H9 (cell line): ENCODE measurements at regions not wholly inside any gene's neighbourhood (a gene's known extent, or its start where the extent isn't known, plus 50 kb on each side); places are given as distances from the start of the nearest gene placed in this dataset.

Experiments
- DNase-seq: peaks from one replicate; pipeline ENCODE4 v3.0.0-alpha.2; 2017
- H2AFZ ChIP-seq: one replicate; pipeline ENCODE4 v1.6.1; 2013; ENCODE audit warnings: mild to moderate bottlenecking, low read length, control low read depth, moderate library complexity
- H2AK5ac ChIP-seq: 2 replicates; pipeline ENCODE4 v1.6.1; 2013; ENCODE audit warnings: low read length, control low read depth, mixed read lengths; ENCODE audit not compliant: insufficient read length
- H2BK120ac ChIP-seq: one replicate; pipeline ENCODE4 v1.6.1; 2013; ENCODE audit warnings: low read depth, mild to moderate bottlenecking, low read length, control low read depth, inconsistent platforms; ENCODE audit not compliant: poor library complexity, severe bottlenecking
- H2BK12ac ChIP-seq: 2 replicates; pipeline ENCODE4 v1.6.1; 2013; ENCODE audit warnings: low read length, control low read depth, mixed read lengths, low read depth; ENCODE audit not compliant: insufficient read length
- H2BK15ac ChIP-seq: 2 replicates; pipeline ENCODE4 v1.6.1; 2013; ENCODE audit warnings: low read depth, low read length, control low read depth
- H2BK20ac ChIP-seq: one replicate; pipeline ENCODE4 v1.6.1; 2013; ENCODE audit warnings: low read depth, mild to moderate bottlenecking, low read length, control low read depth, inconsistent platforms; ENCODE audit not compliant: poor library complexity, severe bottlenecking
- H2BK5ac ChIP-seq: 2 replicates; pipeline ENCODE4 v1.6.1; 2013; ENCODE audit warnings: low read length, control low read depth, mixed read lengths; ENCODE audit not compliant: insufficient read length
- H3K14ac ChIP-seq: 2 replicates; pipeline ENCODE4 v1.6.1; 2013; ENCODE audit warnings: low read length, control low read depth; ENCODE audit not compliant: insufficient read depth
- H3K18ac ChIP-seq: 2 replicates; pipeline ENCODE4 v1.6.1; 2013; ENCODE audit warnings: low read depth, mild to moderate bottlenecking, mixed read lengths, low read length, control low read depth; ENCODE audit not compliant: insufficient read length
- H3K23ac ChIP-seq: 2 replicates; pipeline ENCODE4 v1.6.1; 2013; ENCODE audit warnings: low read length, control low read depth, mixed read lengths, low read depth; ENCODE audit not compliant: insufficient read length
- H3K23me2 ChIP-seq: 2 replicates; pipeline ENCODE4 v1.6.1; 2013; ENCODE audit warnings: low read depth, mild to moderate bottlenecking, mixed read lengths, low read length, control low read depth; ENCODE audit not compliant: insufficient read length, poor library complexity, severe bottlenecking
- H3K27ac ChIP-seq: 2 replicates; pipeline ENCODE4 v1.5.1; 2013; ENCODE audit warnings: low read length, control low read depth, mixed read lengths, low read depth; ENCODE audit not compliant: insufficient read length
- H3K27me3 ChIP-seq: 2 replicates; pipeline ENCODE4 v1.6.1; 2013; ENCODE audit warnings: low read length, control low read depth, inconsistent platforms; ENCODE audit not compliant: insufficient read depth
- H3K4ac ChIP-seq: 2 replicates; pipeline ENCODE4 v1.6.1; 2013; ENCODE audit warnings: low read depth, mild to moderate bottlenecking, control low read depth, inconsistent platforms, low read length, moderate library complexity
- H3K4me1 ChIP-seq: 2 replicates; pipeline ENCODE4 v1.6.1; 2013; ENCODE audit warnings: low read length, control low read depth, inconsistent platforms; ENCODE audit not compliant: insufficient read depth
- H3K4me2 ChIP-seq: 2 replicates; pipeline ENCODE4 v1.6.1; 2013; ENCODE audit warnings: low read length, control low read depth, mixed read lengths; ENCODE audit not compliant: insufficient read length, insufficient read depth
- H3K56ac ChIP-seq: 2 replicates; pipeline ENCODE4 v1.6.1; 2013; ENCODE audit warnings: low read depth, mild to moderate bottlenecking, mixed read lengths, low read length, control low read depth; ENCODE audit not compliant: insufficient read length
- H3K79me1 ChIP-seq: 2 replicates; pipeline ENCODE4 v1.6.1; 2013; ENCODE audit warnings: low read depth, mild to moderate bottlenecking, moderate library complexity, low read length, control low read depth, inconsistent platforms; ENCODE audit not compliant: insufficient read depth, poor library complexity, severe bottlenecking
- H3K79me2 ChIP-seq: 2 replicates; pipeline ENCODE4 v1.6.1; 2013; ENCODE audit warnings: low read length, control low read depth, inconsistent platforms; ENCODE audit not compliant: insufficient read depth
- H3K9ac ChIP-seq: 2 replicates; pipeline ENCODE4 v1.6.1; 2013; ENCODE audit warnings: low read length, control low read depth, mixed read lengths; ENCODE audit not compliant: insufficient read length; ENCODE audit errors: extremely low read depth
- H3K9me3 ChIP-seq: one replicate; pipeline ENCODE4 v1.6.1; 2013; ENCODE audit warnings: low read depth, low read length, inconsistent platforms; ENCODE audit not compliant: control insufficient read depth
- H3T11ph ChIP-seq: one replicate; pipeline ENCODE4 v1.6.1; 2013; ENCODE audit warnings: mild to moderate bottlenecking, low read length, control low read depth, inconsistent platforms
- H4K20me1 ChIP-seq: one replicate; pipeline ENCODE4 v1.6.1; 2013; ENCODE audit not compliant: control insufficient read depth, insufficient read length, insufficient read depth
- H4K5ac ChIP-seq: 2 replicates; pipeline ENCODE4 v1.6.1; 2013; ENCODE audit warnings: low read depth, mild to moderate bottlenecking, mixed read lengths, low read length, control low read depth; ENCODE audit not compliant: insufficient read length
- H4K8ac ChIP-seq: replicated peaks from 2 replicates; pipeline ENCODE4 v1.6.1; 2013; ENCODE audit warnings: low read length, control low read depth, mixed read lengths, low read depth; ENCODE audit not compliant: insufficient read length
- H4K91ac ChIP-seq: 2 replicates; pipeline ENCODE4 v1.6.1; 2013; ENCODE audit warnings: low read depth, mild to moderate bottlenecking, moderate library complexity, mixed read lengths, low read length, control low read depth; ENCODE audit not compliant: insufficient read length
- H3K27ac Mint-ChIP-seq, 3 experiments: 2 replicates in 2 of 3; 3 replicates in 1 of 3; pipeline ENCODE4 v1.8.0; 2020 to 2021; ENCODE audit warnings: mixed read lengths in 3 of 3, mild to moderate bottlenecking in 1 of 3, moderate library complexity in 1 of 3
- H3K27me3 Mint-ChIP-seq: 2 replicates; pipeline ENCODE4 v1.8.0; 2021; ENCODE audit warnings: low read depth, mild to moderate bottlenecking, moderate library complexity, mixed read lengths
- H3K36me3 Mint-ChIP-seq, 3 experiments: 2 replicates in 2 of 3; 3 replicates in 1 of 3; pipeline ENCODE4 v1.8.0; 2020 to 2021; ENCODE audit warnings: low read depth in 3 of 3, mixed read lengths in 3 of 3; ENCODE audit not compliant: insufficient read depth in 1 of 3
- H3K4me1 Mint-ChIP-seq, 2 experiments: 2 replicates each; pipeline ENCODE4 v1.8.0; 2020; ENCODE audit warnings: mixed read lengths in 2 of 2
- H3K4me3 Mint-ChIP-seq, 2 experiments: 2 replicates in 1 of 2; 3 replicates in 1 of 2; pipeline ENCODE4 v1.8.0; 2020 to 2021; ENCODE audit warnings: mild to moderate bottlenecking in 2 of 2, mixed read lengths in 2 of 2, moderate library complexity in 1 of 2
- H3K9me3 Mint-ChIP-seq, 2 experiments: 2 replicates in 1 of 2; 3 replicates in 1 of 2; pipeline ENCODE4 v1.8.0; 2020; ENCODE audit warnings: mild to moderate bottlenecking in 2 of 2, mixed read lengths in 2 of 2, moderate library complexity in 1 of 2
- WGBS: extraction: QIAGEN DNeasy Blood & Tissue Kit; methylation state at CpG from one replicate; pipeline ENCODE4 v1.1.7; 2013; ENCODE audit warnings: missing lambda C conversion rate, low lambda C conversion rate, mixed read lengths; ENCODE audit not compliant: insufficient read length; ENCODE audit errors: extremely low coverage; 5-methylcytosine and 5-hydroxymethylcytosine counted together
- TF ChIP-seq, protein P1 (sequence below): fragments of 200-600 bp; sonication (generic); conservative IDR thresholded peaks from 3 replicates; pipeline ENCODE4 v1.8.0; 2021; ENCODE audit warnings: antibody characterized with exemption, mild to moderate bottlenecking

DNA sequence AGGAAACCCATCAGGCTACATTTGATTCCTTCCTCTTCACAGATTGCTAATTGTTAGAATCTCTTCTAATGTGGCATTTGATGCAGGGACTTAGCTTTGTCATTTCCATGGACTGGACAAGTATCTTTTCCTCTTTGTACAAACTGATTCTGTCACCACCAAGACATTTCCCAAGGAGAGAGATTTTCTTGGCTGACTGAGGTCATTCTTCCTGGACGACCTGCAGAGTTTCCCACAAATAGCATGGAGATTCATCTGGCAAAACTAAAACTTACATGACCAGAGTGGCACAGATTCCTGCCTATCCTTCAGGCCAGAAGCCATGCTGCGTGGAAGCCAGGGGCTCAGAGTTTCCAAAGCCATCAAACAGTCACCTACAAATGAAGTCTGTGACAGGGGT, 269.2 kb upstream of the LRTM1 start:
- no peak for DNase-seq
- Histone ChIP-seq H3K4ac (no peak overlapping the region), H3K14ac (no peak overlapping the region), H3K4me2 (no peak overlapping the region), H3K27me3 (no peaks in the 10 kb centered on the region), H3K23me2 (no peaks in the 10 kb centered on the region), H2BK5ac (no peak overlapping the region), H3K23ac (no peak overlapping the region), H2AFZ (no peak overlapping the region), H2AK5ac (no peak overlapping the region), H2BK20ac (no peak overlapping the region), H2BK120ac (no peak overlapping the region), H4K91ac (no peak overlapping the region), H3T11ph (no peak overlapping the region), H3K79me2 (no peaks in the 10 kb centered on the region), H2BK12ac (no peak overlapping the region), H4K8ac (no peak overlapping the region), H3K9ac (no peak overlapping the region), H2BK15ac (no peak overlapping the region), H3K27ac (no peak overlapping the region), H3K18ac (no peak overlapping the region), H3K79me1 (no peaks in the 10 kb centered on the region), H3K56ac (no peak overlapping the region), H4K5ac (no peak overlapping the region), H3K4me1 (no peaks in the 10 kb centered on the region), H3K9me3 (no peaks in the 10 kb centered on the region), H4K20me1 (no peaks in the 10 kb centered on the region)
- H3K4me1 Mint-ChIP-seq = peaks cover 11 to 13% of the 10 kb centered on the region in 2 experiments
- H3K27ac Mint-ChIP-seq = no peak overlapping the region
- TF ChIP-seq, protein P1, sequence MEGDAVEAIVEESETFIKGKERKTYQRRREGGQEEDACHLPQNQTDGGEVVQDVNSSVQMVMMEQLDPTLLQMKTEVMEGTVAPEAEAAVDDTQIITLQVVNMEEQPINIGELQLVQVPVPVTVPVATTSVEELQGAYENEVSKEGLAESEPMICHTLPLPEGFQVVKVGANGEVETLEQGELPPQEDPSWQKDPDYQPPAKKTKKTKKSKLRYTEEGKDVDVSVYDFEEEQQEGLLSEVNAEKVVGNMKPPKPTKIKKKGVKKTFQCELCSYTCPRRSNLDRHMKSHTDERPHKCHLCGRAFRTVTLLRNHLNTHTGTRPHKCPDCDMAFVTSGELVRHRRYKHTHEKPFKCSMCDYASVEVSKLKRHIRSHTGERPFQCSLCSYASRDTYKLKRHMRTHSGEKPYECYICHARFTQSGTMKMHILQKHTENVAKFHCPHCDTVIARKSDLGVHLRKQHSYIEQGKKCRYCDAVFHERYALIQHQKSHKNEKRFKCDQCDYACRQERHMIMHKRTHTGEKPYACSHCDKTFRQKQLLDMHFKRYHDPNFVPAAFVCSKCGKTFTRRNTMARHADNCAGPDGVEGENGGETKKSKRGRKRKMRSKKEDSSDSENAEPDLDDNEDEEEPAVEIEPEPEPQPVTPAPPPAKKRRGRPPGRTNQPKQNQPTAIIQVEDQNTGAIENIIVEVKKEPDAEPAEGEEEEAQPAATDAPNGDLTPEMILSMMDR = no peak
- H3K9me3 Mint-ChIP-seq = no peaks in the 10 kb centered on the region
- no peaks in the 10 kb centered on the region for H3K36me3 Mint-ChIP-seq
- WGBS = no CpG with 5 or more reads among the region's 2 CpGs
- peaks cover 1% of the 10 kb centered on the region; the same call in 1 of the 2 replicates for H3K27me3 Mint-ChIP-seq
- no peak overlapping the region for H3K4me3 Mint-ChIP-seq
